Upper lobe of right lung (tissue), 1 donor: ENCODE measurements at regions not wholly inside any gene's neighbourhood (a gene's known extent, or its start where the extent isn't known, plus 50 kb on each side); places are given as distances from the start of the nearest gene placed in this dataset.
"Not testable (repeated sequence)": the region's sequence is repeated elsewhere in the genome, so short reads cannot be mapped to it uniquely, and the experiment has no call there.

Experiments
- ATAC-seq: fragments of 200-7000 bp; cut with Tn5 transposase; one replicate; pipeline ENCODE4 v1.9.1; 2020; ENCODE audit warnings: mild to moderate bottlenecking, moderate library complexity
- DNase-seq: peaks from one replicate; pipeline ENCODE4 v3.0.0-alpha.2; 2020
- H3K27ac ChIP-seq: fragments of 200-600 bp; one replicate; pipeline ENCODE4 v1.8.0; 2022
- H3K27me3 ChIP-seq: fragments of 200-600 bp; one replicate; pipeline ENCODE4 v1.8.0; 2022; ENCODE audit warnings: mild to moderate bottlenecking
- H3K36me3 ChIP-seq: fragments of 200-600 bp; one replicate; pipeline ENCODE4 v1.8.0; 2022
- H3K4me1 ChIP-seq: fragments of 200-600 bp; one replicate; pipeline ENCODE4 v1.8.0; 2022
- H3K4me3 ChIP-seq: fragments of 200-600 bp; one replicate; pipeline ENCODE4 v1.8.0; 2022; ENCODE audit warnings: mild to moderate bottlenecking
- H3K9me3 ChIP-seq: fragments of 200-600 bp; one replicate; pipeline ENCODE4 v1.8.0; 2022
- CTCF ChIP-seq: fragments of 200-600 bp; IDR thresholded peaks from one replicate; pipeline ENCODE4 v1.8.0; 2022; ENCODE audit warnings: antibody characterized with exemption
- intact Hi-C: fragments of 100-400 bp; cut with DNase I; formaldehyde crosslinking; loops from one replicate; pipeline ENCODE4 v1.11.0; 2022
- donor health status: DM: no; HTN: yes; CAD: no; lungs with severe emphysema.

GRCh38 chr4:97309121-97309520 lies 834.2 kb downstream of the STPG2 start:
- intact Hi-C loops: no loop called here
- no peak for TF ChIP-seq CTCF
- DNase-seq (no peak), ATAC-seq (no peak)
- Histone ChIP-seq H3K27ac (no peak overlapping the region), H3K36me3 (no peaks in the 10 kb centered on the region), H3K4me1 (no peaks in the 10 kb centered on the region), H3K9me3 (no peaks in the 10 kb centered on the region), H3K4me3 (no peak overlapping the region), H3K27me3 (no peaks in the 10 kb centered on the region)

- no peak for TF ChIP-seq CTCF
- H3K9me3 ChIP-seq: no peaks in the 10 kb centered on the region
- ATAC-seq (no peak), DNase-seq (no peak)
- H3K36me3 ChIP-seq: no peaks in the 10 kb centered on the region
- H3K27ac ChIP-seq: no peak overlapping the region
- intact Hi-C loops: no loop called here
- H3K4me1 ChIP-seq: no peaks in the 10 kb centered on the region
- H3K27me3 ChIP-seq: no peaks in the 10 kb centered on the region
- H3K4me3 ChIP-seq: no peak overlapping the region
These were observed 826.1 kb downstream of the STPG2 start for GRCh38 chr4:97317201-97317600.

- no peaks in the 10 kb centered on the region for H3K4me1 ChIP-seq
- no peak overlapping the region for H3K4me3 ChIP-seq
These were observed 825.6 kb downstream of the STPG2 start for GRCh38 chr4:97317671-97318070.

GRCh38 chr4:97325751-97326150 lies 817.5 kb downstream of the STPG2 start:
- H3K27ac ChIP-seq, H3K4me1 ChIP-seq, H3K36me3 ChIP-seq, DNase-seq, intact Hi-C loops, H3K27me3 ChIP-seq, ATAC-seq, H3K4me3 ChIP-seq, H3K9me3 ChIP-seq: not testable (repeated sequence)

More at GRCh38 chr4:97317671-97318070, 825.6 kb downstream of the STPG2 start:
- no peak for DNase-seq
- H3K9me3 ChIP-seq: no peaks in the 10 kb centered on the region
- no peak for ATAC-seq
- no peak overlapping the region for H3K27ac ChIP-seq
- no peaks in the 10 kb centered on the region for H3K27me3 ChIP-seq
- no peak for TF ChIP-seq CTCF
- intact Hi-C loops: no loop called here
- no peaks in the 10 kb centered on the region for H3K36me3 ChIP-seq

- DNase-seq (no peak), ATAC-seq (no peak)
- H3K27ac ChIP-seq: no peak overlapping the region
- H3K36me3 ChIP-seq: no peaks in the 10 kb centered on the region
- peaks cover 7% of the 10 kb centered on the region for H3K9me3 ChIP-seq
- intact Hi-C loops: no loop called here
- TF ChIP-seq CTCF: no peak
- H3K27me3 ChIP-seq: no peaks in the 10 kb centered on the region
- no peaks in the 10 kb centered on the region for H3K4me1 ChIP-seq
- no peak overlapping the region for H3K4me3 ChIP-seq
These were observed 812.4 kb downstream of the STPG2 start for GRCh38 chr4:97330917-97331316.

- Histone ChIP-seq H3K9me3 (no peaks in the 10 kb centered on the region), H3K36me3 (no peaks in the 10 kb centered on the region), H3K4me3 (no peak overlapping the region), H3K4me1 (no peaks in the 10 kb centered on the region), H3K27me3 (no peaks in the 10 kb centered on the region), H3K27ac (no peak overlapping the region)
- intact Hi-C loops: no loop called here
- DNase-seq (no peak), ATAC-seq (no peak)
- TF ChIP-seq CTCF: no peak
These were observed 808.9 kb downstream of the STPG2 start for GRCh38 chr4:97334348-97334747.
